Natural killer cell (primary cell): ENCODE measurements at regions not wholly inside any gene's neighbourhood (a gene's known extent, or its start where the extent isn't known, plus 50 kb on each side); places are given as distances from the start of the nearest gene placed in this dataset.

ENCODE experiments used
- ATAC-seq, 3 donors: fragments of 150-1000 bp in 2 of 3; fragments of 200-7000 bp in 1 of 3; cut with Tn5 transposase; 1 replicate in 1 of 3; 2 replicates in 2 of 3; pipeline ENCODE4 v1.10.0; 2021; ENCODE audit warnings: mild to moderate bottlenecking in 2 of 3, moderate library complexity in 2 of 3
- DNase-seq, 2 donors: peaks; one replicate each; pipeline versions ENCODE4 v3.0.0 to v3.0.0-alpha.2; 2013 to 2021; ENCODE audit warnings: mixed read lengths in 1 of 2
- H3K27ac ChIP-seq: one replicate; pipeline ENCODE4 v1.5.1; 2013; ENCODE audit warnings: mild to moderate bottlenecking, low read length
- H3K27me3 ChIP-seq: one replicate; pipeline ENCODE4 v1.6.1; 2013; ENCODE audit warnings: low read length; ENCODE audit not compliant: control insufficient read depth, insufficient read depth
- H3K36me3 ChIP-seq: one replicate; pipeline ENCODE4 v1.6.1; 2013; ENCODE audit warnings: low read length; ENCODE audit not compliant: control insufficient read depth, insufficient read depth
- H3K4me1 ChIP-seq: one replicate; pipeline ENCODE4 v1.6.1; 2013; ENCODE audit warnings: low read length; ENCODE audit not compliant: control insufficient read depth, insufficient read depth
- H3K4me3 ChIP-seq: one replicate; pipeline ENCODE4 v1.5.1; 2013; ENCODE audit warnings: low read length
- H3K9me3 ChIP-seq: one replicate; pipeline ENCODE4 v1.6.1; 2013; ENCODE audit warnings: low read length; ENCODE audit not compliant: control insufficient read depth, insufficient read depth
- H3K27ac Mint-ChIP-seq, 2 donors: one replicate each; pipeline ENCODE4 v1.8.0; 2022; ENCODE audit warnings: mild to moderate bottlenecking in 2 of 2, mixed read lengths in 2 of 2, moderate library complexity in 1 of 2
- H3K27me3 Mint-ChIP-seq, 2 donors: one replicate each; pipeline ENCODE4 v1.8.0; 2022; ENCODE audit warnings: low read depth in 2 of 2, mixed read lengths in 2 of 2
- H3K36me3 Mint-ChIP-seq: one replicate; pipeline ENCODE4 v1.8.0; 2022; ENCODE audit warnings: mixed read lengths
- H3K4me1 Mint-ChIP-seq, 2 donors: one replicate each; pipeline ENCODE4 v1.8.0; 2022; ENCODE audit warnings: mixed read lengths in 2 of 2
- H3K4me3 Mint-ChIP-seq: one replicate; pipeline ENCODE4 v1.8.0; 2022; ENCODE audit warnings: mild to moderate bottlenecking, moderate library complexity, mixed read lengths
- H3K9me3 Mint-ChIP-seq, 2 donors: one replicate each; pipeline ENCODE4 v1.8.0; 2022; ENCODE audit warnings: mixed read lengths in 2 of 2
- WGBS: methylation state at CpG from one replicate; pipeline ENCODE4 v1.1.7; 2013; ENCODE audit warnings: missing lambda C conversion rate; ENCODE audit not compliant: insufficient coverage; 5-methylcytosine and 5-hydroxymethylcytosine counted together
- intact Hi-C: fragments of 100-400 bp; cut with micrococcal nuclease; formaldehyde crosslinking; loops from one replicate; pipeline ENCODE4 v1.14.2; 2022
- TF ChIP-seq, protein P1 (sequence below): fragments of 200-600 bp; IDR thresholded peaks from one replicate; pipeline ENCODE4 v1.8.0; 2022; ENCODE audit warnings: antibody characterized with exemption

DNA sequence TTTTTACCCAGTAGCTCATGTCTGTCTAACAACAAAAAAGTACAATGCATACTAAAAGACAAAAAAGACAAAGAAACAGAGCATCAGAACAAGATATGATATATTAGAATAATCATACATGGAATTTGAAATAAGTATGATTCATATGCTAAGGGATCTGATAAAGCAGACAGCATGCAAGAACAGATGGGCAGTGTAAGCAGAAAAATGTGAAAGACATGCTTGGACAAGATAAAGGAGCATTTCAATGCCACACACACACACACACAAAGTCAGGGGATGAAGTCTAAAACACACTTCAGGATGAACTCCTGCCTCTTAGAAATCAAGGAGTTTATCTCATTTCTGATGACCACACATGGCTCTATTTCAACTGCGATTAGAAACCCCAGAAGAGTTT, 649.6 kb upstream of the NDST4 start:
- H3K27me3 Mint-ChIP-seq = no peaks in the 10 kb centered on the region
- DNase-seq (no peak), ATAC-seq (no peak)
- no peaks in the 10 kb centered on the region for H3K4me1 ChIP-seq
- no peaks in the 10 kb centered on the region for H3K4me1 Mint-ChIP-seq
- no peaks in the 10 kb centered on the region for H3K36me3 Mint-ChIP-seq
- intact Hi-C loops = no loop called here
- peaks cover 3 to 7% of the 10 kb centered on the region in 2 donors for H3K9me3 Mint-ChIP-seq
- H3K27me3 ChIP-seq = no peaks in the 10 kb centered on the region
- TF ChIP-seq, protein P1, sequence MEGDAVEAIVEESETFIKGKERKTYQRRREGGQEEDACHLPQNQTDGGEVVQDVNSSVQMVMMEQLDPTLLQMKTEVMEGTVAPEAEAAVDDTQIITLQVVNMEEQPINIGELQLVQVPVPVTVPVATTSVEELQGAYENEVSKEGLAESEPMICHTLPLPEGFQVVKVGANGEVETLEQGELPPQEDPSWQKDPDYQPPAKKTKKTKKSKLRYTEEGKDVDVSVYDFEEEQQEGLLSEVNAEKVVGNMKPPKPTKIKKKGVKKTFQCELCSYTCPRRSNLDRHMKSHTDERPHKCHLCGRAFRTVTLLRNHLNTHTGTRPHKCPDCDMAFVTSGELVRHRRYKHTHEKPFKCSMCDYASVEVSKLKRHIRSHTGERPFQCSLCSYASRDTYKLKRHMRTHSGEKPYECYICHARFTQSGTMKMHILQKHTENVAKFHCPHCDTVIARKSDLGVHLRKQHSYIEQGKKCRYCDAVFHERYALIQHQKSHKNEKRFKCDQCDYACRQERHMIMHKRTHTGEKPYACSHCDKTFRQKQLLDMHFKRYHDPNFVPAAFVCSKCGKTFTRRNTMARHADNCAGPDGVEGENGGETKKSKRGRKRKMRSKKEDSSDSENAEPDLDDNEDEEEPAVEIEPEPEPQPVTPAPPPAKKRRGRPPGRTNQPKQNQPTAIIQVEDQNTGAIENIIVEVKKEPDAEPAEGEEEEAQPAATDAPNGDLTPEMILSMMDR = no peak
- H3K36me3 ChIP-seq = no peaks in the 10 kb centered on the region
- WGBS = no CpG with 5 or more reads among the region's 1 CpG
- no peaks in the 10 kb centered on the region for H3K9me3 ChIP-seq
- no peak overlapping the region for H3K4me3 Mint-ChIP-seq
- no peak overlapping the region for H3K4me3 ChIP-seq
- H3K27ac Mint-ChIP-seq = no peak overlapping the region
- no peak overlapping the region for H3K27ac ChIP-seq

DNA sequence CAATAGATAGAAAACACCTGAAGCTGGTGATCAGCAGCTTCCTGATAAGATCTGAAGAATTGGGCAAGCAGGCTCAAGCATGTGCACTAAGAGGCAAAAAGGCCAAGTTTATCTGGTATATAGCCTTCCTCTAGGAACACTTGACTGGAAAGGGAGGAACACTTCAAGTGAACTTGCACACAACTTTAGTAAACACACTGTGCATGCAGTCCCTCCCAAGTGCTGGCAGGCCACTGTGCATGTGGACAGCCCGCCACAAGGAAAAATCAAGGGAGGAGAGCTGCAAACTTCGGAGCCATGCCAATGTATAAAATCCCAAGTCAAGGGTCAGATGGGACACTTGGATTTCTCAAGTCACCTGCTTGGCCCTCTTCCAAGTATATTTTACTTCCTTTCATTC, 645.8 kb upstream of the NDST4 start:
- Mint-ChIP-seq H3K27ac (no peak overlapping the region), H3K4me3 (no peak overlapping the region), H3K4me1 (no peaks in the 10 kb centered on the region), H3K9me3 (peaks cover 2 to 9% of the 10 kb centered on the region in 2 donors), H3K36me3 (no peaks in the 10 kb centered on the region), H3K27me3 (no peaks in the 10 kb centered on the region)
- Histone ChIP-seq H3K4me1 (no peaks in the 10 kb centered on the region), H3K9me3 (peaks cover 6% of the 10 kb centered on the region), H3K36me3 (no peaks in the 10 kb centered on the region), H3K4me3 (no peak overlapping the region), H3K27me3 (no peaks in the 10 kb centered on the region), H3K27ac (no peak overlapping the region)
- WGBS = 79% methylated on average over 2 of the region's 2 CpGs
- intact Hi-C loops = no loop called here
- no peak for DNase-seq
- ATAC-seq = no peak
- TF ChIP-seq, protein P1 = no peak

DNA sequence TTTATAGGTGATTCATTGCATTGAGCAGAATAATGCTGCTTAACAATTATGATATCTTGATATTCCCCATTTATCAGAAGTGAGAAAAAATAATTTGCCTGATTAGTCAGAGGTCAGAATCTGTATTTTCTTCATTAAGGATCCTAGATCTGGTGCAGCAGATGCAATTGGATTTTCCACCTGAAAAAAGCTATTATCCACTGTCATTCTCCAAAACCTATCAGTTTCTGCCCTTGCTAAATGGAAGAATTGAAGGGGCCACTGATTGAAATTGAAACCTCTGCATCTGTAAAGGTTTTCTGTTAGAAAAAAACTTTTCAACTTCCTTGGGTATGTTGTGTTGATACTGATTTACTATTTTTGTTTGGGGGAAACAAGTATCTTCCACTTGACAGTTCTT, 636.0 kb upstream of the NDST4 start:
- H3K4me3 ChIP-seq = no peak overlapping the region
- TF ChIP-seq, protein P1 = no peak
- Mint-ChIP-seq H3K4me1 (no peaks in the 10 kb centered on the region), H3K27ac (no peak overlapping the region), H3K4me3 (no peak overlapping the region), H3K36me3 (no peaks in the 10 kb centered on the region), H3K9me3 (peaks cover 12 to 22% of the 10 kb centered on the region in 2 donors), H3K27me3 (no peaks in the 10 kb centered on the region)
- no peaks in the 10 kb centered on the region for H3K36me3 ChIP-seq
- ATAC-seq (no peak), DNase-seq (no peak)
- intact Hi-C loops = no loop called here
- H3K27me3 ChIP-seq = no peaks in the 10 kb centered on the region
- H3K9me3 ChIP-seq = peaks cover 3% of the 10 kb centered on the region
- no peak overlapping the region for H3K27ac ChIP-seq
- H3K4me1 ChIP-seq = no peaks in the 10 kb centered on the region

DNA sequence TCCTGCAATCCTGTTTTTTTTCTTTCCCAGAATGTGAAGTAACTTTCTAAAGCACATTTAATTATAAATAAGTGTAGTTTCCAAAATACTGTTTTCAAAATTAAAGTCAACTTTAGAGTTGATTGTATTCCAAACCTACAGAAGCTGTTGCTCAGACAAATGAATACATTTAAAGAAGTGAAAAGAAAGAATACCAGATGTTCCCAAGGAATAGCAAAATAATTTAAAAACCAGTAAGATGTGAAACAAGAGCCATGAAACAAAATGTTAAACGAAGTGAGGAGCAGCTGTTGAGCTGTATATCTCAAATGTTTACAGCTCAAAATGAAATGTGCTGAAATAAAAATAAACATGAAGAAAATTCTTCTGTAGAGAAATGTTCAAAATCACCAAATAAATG, 627.4 kb upstream of the NDST4 start:
- no peaks in the 10 kb centered on the region for H3K27me3 Mint-ChIP-seq
- Histone ChIP-seq H3K9me3 (no peaks in the 10 kb centered on the region), H3K36me3 (no peaks in the 10 kb centered on the region), H3K4me3 (no peak overlapping the region), H3K4me1 (no peaks in the 10 kb centered on the region), H3K27ac (no peak overlapping the region), H3K27me3 (no peaks in the 10 kb centered on the region)
- no peak overlapping the region for H3K27ac Mint-ChIP-seq
- H3K9me3 Mint-ChIP-seq = peaks cover 2 to 18% of the 10 kb centered on the region in 2 donors
- intact Hi-C loops = no loop called here
- TF ChIP-seq, protein P1 = no peak
- no peaks in the 10 kb centered on the region for H3K4me1 Mint-ChIP-seq
- no peaks in the 10 kb centered on the region for H3K36me3 Mint-ChIP-seq
- ATAC-seq = no peak
- 14% methylated on average over 1 of the region's 1 CpG for WGBS
- H3K4me3 Mint-ChIP-seq = no peak overlapping the region
- no peak for DNase-seq
